NCI-H748 treated with DMSO at 0.1 percent for 48 hours (cell line): ENCODE measurements at regions not wholly inside any gene's neighbourhood (a gene's known extent, or its start where the extent isn't known, plus 50 kb on each side); places are given as distances from the start of the nearest gene placed in this dataset.

Source experiments
- DNase-seq: peaks from one replicate; lab custom pipeline; 2025; lab: John Stamatoyannopoulos, UW

GRCh38 chr4:138312536-138312911, 70.4 kb upstream of the SLC7A11 start:
- DNase-seq: no peak

- DNase-seq: no peak
Measured at GRCh38 chr4:138311771-138312535, 69.8 kb upstream of the SLC7A11 start.

- DNase-seq: no peak
Measured at GRCh38 chr4:138310991-138311390, 68.8 kb upstream of the SLC7A11 start.

- no peak for DNase-seq
Measured at GRCh38 chr4:138310498-138310897, 68.3 kb upstream of the SLC7A11 start.

GRCh38 chr4:138308356-138308755, 66.2 kb upstream of the SLC7A11 start:
- no peak for DNase-seq

GRCh38 chr4:138307319-138307718, 65.2 kb upstream of the SLC7A11 start:
- DNase-seq: no peak

GRCh38 chr4:138305050-138305449, 62.9 kb upstream of the SLC7A11 start:
- no peak for DNase-seq

GRCh38 chr4:138301536-138301935, 59.4 kb upstream of the SLC7A11 start:
- DNase-seq: no peak

GRCh38 chr4:138300616-138301015, 58.5 kb upstream of the SLC7A11 start:
- no peak for DNase-seq

GRCh38 chr4:138299881-138300280, 57.7 kb upstream of the SLC7A11 start:
- DNase-seq: no peak

- no peak for DNase-seq
Measured at GRCh38 chr4:138298866-138299265, 56.7 kb upstream of the SLC7A11 start.

GRCh38 chr4:138298431-138298830, 56.3 kb upstream of the SLC7A11 start:
- no peak for DNase-seq

GRCh38 chr4:138297743-138298405, 55.7 kb upstream of the SLC7A11 start:
- no peak for DNase-seq

GRCh38 chr4:138292321-138292720, 50.2 kb upstream of the SLC7A11 start:
- DNase-seq: peak; percentile 2
